ENCODE measurements at regions not wholly inside any gene's neighbourhood (a gene's known extent, or its start where the extent isn't known, plus 50 kb on each side); places are given as distances from the start of the nearest gene placed in this dataset.

DNA sequence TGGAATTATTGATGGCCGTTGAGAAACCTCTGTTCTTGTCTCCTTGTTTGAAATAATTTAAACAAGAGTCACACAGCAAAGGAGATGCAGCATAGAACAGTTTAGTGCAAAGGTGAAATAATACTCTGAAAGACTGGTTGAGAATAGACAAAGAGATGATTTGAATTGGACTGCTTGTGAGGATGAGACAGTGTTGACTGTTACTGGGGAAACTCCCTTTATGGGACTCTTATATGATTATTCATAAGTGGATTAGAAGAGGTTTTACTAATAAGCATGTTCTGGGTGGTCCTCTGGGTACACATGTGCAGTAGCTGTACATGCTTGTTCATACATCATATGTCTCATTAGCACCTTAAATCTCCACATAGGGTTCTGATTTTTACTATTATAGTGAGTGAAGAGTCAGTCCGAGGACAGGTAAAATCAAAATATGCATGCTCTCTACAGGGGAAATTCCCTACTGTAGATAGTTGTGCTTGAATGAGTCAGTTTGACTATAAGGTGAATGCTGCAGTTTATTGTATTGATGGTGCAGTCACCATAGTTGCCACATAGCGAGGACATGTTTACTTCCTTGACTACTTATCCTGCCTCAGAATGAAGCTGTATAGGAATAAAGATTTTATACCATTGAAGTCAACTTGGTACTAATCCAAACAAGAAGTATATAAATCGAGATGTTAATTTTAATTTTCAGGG lies 498.7 kb downstream of the CNTN6 start:
- TF ChIP-seq, protein P1, sequence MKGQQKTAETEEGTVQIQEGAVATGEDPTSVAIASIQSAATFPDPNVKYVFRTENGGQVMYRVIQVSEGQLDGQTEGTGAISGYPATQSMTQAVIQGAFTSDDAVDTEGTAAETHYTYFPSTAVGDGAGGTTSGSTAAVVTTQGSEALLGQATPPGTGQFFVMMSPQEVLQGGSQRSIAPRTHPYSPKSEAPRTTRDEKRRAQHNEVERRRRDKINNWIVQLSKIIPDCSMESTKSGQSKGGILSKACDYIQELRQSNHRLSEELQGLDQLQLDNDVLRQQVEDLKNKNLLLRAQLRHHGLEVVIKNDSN (IDR thresholded peaks at IDR 0.05; ENCODE audit: borderline replicate concordance, low read depth): no peak
- TF ChIP-seq, protein P2, sequence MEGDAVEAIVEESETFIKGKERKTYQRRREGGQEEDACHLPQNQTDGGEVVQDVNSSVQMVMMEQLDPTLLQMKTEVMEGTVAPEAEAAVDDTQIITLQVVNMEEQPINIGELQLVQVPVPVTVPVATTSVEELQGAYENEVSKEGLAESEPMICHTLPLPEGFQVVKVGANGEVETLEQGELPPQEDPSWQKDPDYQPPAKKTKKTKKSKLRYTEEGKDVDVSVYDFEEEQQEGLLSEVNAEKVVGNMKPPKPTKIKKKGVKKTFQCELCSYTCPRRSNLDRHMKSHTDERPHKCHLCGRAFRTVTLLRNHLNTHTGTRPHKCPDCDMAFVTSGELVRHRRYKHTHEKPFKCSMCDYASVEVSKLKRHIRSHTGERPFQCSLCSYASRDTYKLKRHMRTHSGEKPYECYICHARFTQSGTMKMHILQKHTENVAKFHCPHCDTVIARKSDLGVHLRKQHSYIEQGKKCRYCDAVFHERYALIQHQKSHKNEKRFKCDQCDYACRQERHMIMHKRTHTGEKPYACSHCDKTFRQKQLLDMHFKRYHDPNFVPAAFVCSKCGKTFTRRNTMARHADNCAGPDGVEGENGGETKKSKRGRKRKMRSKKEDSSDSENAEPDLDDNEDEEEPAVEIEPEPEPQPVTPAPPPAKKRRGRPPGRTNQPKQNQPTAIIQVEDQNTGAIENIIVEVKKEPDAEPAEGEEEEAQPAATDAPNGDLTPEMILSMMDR (IDR thresholded peaks at IDR 0.05): no peak
